IMR-90 (cell line): ENCODE measurements at regions not wholly inside any gene's neighbourhood (a gene's known extent, or its start where the extent isn't known, plus 50 kb on each side); places are given as distances from the start of the nearest gene placed in this dataset.

Experiments
- ATAC-seq: fragments of 200-7000 bp; cut with Tn5 transposase; 2 replicates; pipeline ENCODE4 v1.9.1; 2020; ENCODE audit warnings: low read depth, mild to moderate bottlenecking, moderate library complexity
- BruUV-seq: library from RNA; stranded (reverse); fragments of 400-500 nt; replicated peaks from 2 replicates; lab custom pipeline; 2021; lab: Mats Ljungman, UMichigan
- CTCF ChIA-PET: fragments of 300-600 bp; formaldehyde crosslinking; extraction: SDS; loops from one replicate; lab custom pipeline; 2021; ENCODE audit warnings: antibody characterized with exemption; lab: Yijun Ruan, JAX
- POLR2A ChIA-PET: fragments of 300-600 bp; sonication (Branson Sonifier 250); formaldehyde crosslinking; loops from one replicate; lab custom pipeline; 2022; ENCODE audit warnings: antibody characterized with exemption; ENCODE audit not compliant: unreplicated experiment; lab: Charles Lee
- DNase-seq: peaks from one replicate; pipeline ENCODE4 v3.0.0; 2013
- H2AFZ ChIP-seq: replicated peaks from 2 replicates; pipeline ENCODE3; 2013; ENCODE audit warnings: low read length, mild to moderate bottlenecking; ENCODE audit not compliant: poor library complexity
- H2AK5ac ChIP-seq: 2 replicates; pipeline ENCODE4 v1.6.1; 2013; ENCODE audit warnings: low read depth, low read length, inconsistent platforms
- H2AK9ac ChIP-seq: replicated peaks from 2 replicates; pipeline ENCODE3; 2013; ENCODE audit warnings: mild to moderate bottlenecking, low read depth, low read length, moderate library complexity; ENCODE audit not compliant: poor library complexity
- H2BK120ac ChIP-seq: 2 replicates; pipeline ENCODE4 v1.6.1; 2013; ENCODE audit warnings: low read depth, low read length, inconsistent platforms
- H2BK15ac ChIP-seq: 3 replicates; pipeline ENCODE4 v1.6.1; 2013; ENCODE audit warnings: low read depth, low read length, inconsistent platforms
- H2BK20ac ChIP-seq: 2 replicates; pipeline ENCODE4 v1.6.1; 2013; ENCODE audit warnings: low read depth, mild to moderate bottlenecking, inconsistent platforms, low read length, moderate library complexity
- H2BK5ac ChIP-seq: 2 replicates; pipeline ENCODE4 v1.6.1; 2013; ENCODE audit warnings: mild to moderate bottlenecking, low read depth, low read length, inconsistent platforms; ENCODE audit not compliant: poor library complexity, severe bottlenecking
- H3K14ac ChIP-seq: replicated peaks from 2 replicates; pipeline ENCODE4 v1.6.1; 2013; ENCODE audit warnings: low read depth, low read length, inconsistent platforms
- H3K18ac ChIP-seq: 2 replicates; pipeline ENCODE4 v1.6.1; 2013; ENCODE audit warnings: low read depth, low read length, control low read depth
- H3K23ac ChIP-seq: 2 replicates; pipeline ENCODE4 v1.6.1; 2013; ENCODE audit warnings: low read depth, low read length, inconsistent platforms
- H3K27ac ChIP-seq: 2 replicates; pipeline ENCODE4 v1.5.1; 2013; ENCODE audit warnings: mild to moderate bottlenecking, control low read depth, low read length; ENCODE audit not compliant: insufficient read depth
- H3K27me3 ChIP-seq: 2 replicates; pipeline ENCODE4 v1.6.1; 2013; ENCODE audit warnings: low read length; ENCODE audit not compliant: control insufficient read depth, insufficient read depth
- H3K36me3 ChIP-seq: 2 replicates; pipeline ENCODE4 v1.6.1; 2013; ENCODE audit warnings: low read length, mixed read lengths; ENCODE audit not compliant: control insufficient read depth, insufficient read depth
- H3K4ac ChIP-seq: 2 replicates; pipeline ENCODE4 v1.6.1; 2013; ENCODE audit warnings: low read depth, low read length, inconsistent platforms
- H3K4me1 ChIP-seq: 2 replicates; pipeline ENCODE4 v1.6.1; 2013; ENCODE audit warnings: low read length, mixed read lengths; ENCODE audit not compliant: control insufficient read depth, insufficient read depth
- H3K4me2 ChIP-seq: 2 replicates; pipeline ENCODE4 v1.6.1; 2013; ENCODE audit warnings: low read depth, mild to moderate bottlenecking, control low read depth, low read length, moderate library complexity
- H3K4me3 ChIP-seq: 2 replicates; pipeline ENCODE4 v1.5.1; 2013; ENCODE audit warnings: low read depth, mild to moderate bottlenecking, control low read depth, low read length, moderate library complexity; ENCODE audit not compliant: insufficient read depth
- H3K56ac ChIP-seq: 2 replicates; pipeline ENCODE4 v1.6.1; 2013; ENCODE audit warnings: low read length, inconsistent platforms; ENCODE audit not compliant: insufficient read depth; ENCODE audit errors: extremely low read depth
- H3K79me1 ChIP-seq, 2 experiments: 2 replicates each; pipeline ENCODE4 v1.6.1; 2013; ENCODE audit warnings: low read length in 2 of 2, inconsistent platforms in 1 of 2, low read depth in 1 of 2
- H3K9ac ChIP-seq: 2 replicates; pipeline ENCODE4 v1.6.1; 2013; ENCODE audit warnings: low read depth, low read length, control low read depth
- H3K9me1 ChIP-seq: 2 replicates; pipeline ENCODE4 v1.6.1; 2013; ENCODE audit warnings: low read length, inconsistent platforms; ENCODE audit not compliant: insufficient read depth
- H3K9me3 ChIP-seq: 2 replicates; pipeline ENCODE4 v1.6.1; 2013; ENCODE audit warnings: low read length; ENCODE audit not compliant: control insufficient read depth, insufficient read depth
- H4K20me1 ChIP-seq: 2 replicates; pipeline ENCODE4 v1.6.1; 2013; ENCODE audit warnings: low read length, inconsistent platforms; ENCODE audit not compliant: insufficient read depth
- H4K5ac ChIP-seq: 2 replicates; pipeline ENCODE4 v1.6.1; 2013; ENCODE audit warnings: mild to moderate bottlenecking, low read depth, low read length, control low read depth
- H4K8ac ChIP-seq, 2 experiments: 2 replicates each; pipeline ENCODE4 v1.6.1; 2013; ENCODE audit warnings: low read depth in 2 of 2, low read length in 2 of 2, control low read depth in 1 of 2, inconsistent platforms in 1 of 2
- H4K91ac ChIP-seq: 2 replicates; pipeline ENCODE4 v1.6.1; 2013; ENCODE audit warnings: low read depth, low read length, inconsistent platforms; ENCODE audit not compliant: insufficient read depth
- BHLHE40 ChIP-seq: fragments of 150-350 bp; IDR thresholded peaks from 2 replicates; pipeline ENCODE4 v1.6.1; 2016; ENCODE audit warnings: mild to moderate bottlenecking, low read depth, low read length
- CEBPB ChIP-seq: IDR thresholded peaks from 2 replicates; pipeline ENCODE4 v1.6.1; 2012; ENCODE audit warnings: low read depth, low read length, improper control_type of control experiment
- MAZ ChIP-seq: IDR thresholded peaks from 2 replicates; pipeline ENCODE4 v1.6.1; 2012; ENCODE audit warnings: low read depth, mild to moderate bottlenecking, low read length, improper control_type of control experiment, moderate library complexity, borderline replicate concordance
- NFE2L2 ChIP-seq: fragments of 150-350 bp; IDR thresholded peaks from 2 replicates; pipeline ENCODE4 v1.6.1; 2016; ENCODE audit warnings: low read depth, mild to moderate bottlenecking, low read length
- RFX5 ChIP-seq: IDR thresholded peaks from 2 replicates; pipeline ENCODE4 v1.8.0; 2012; ENCODE audit warnings: low read depth, mild to moderate bottlenecking, low read length, moderate library complexity
- SMC3 ChIP-seq: fragments of 150-350 bp; IDR thresholded peaks from 2 replicates; pipeline ENCODE4 v1.6.1; 2016; ENCODE audit warnings: low read depth, mild to moderate bottlenecking, antibody characterized with exemption, low read length, moderate library complexity
- WGBS, 2 experiments: methylation state at CpG; one replicate each; pipeline versions ENCODE4 v1.1.5 to v1.1.7; 2013; ENCODE audit warnings: missing lambda C conversion rate in 2 of 2; ENCODE audit not compliant: insufficient read length in 1 of 2; ENCODE audit errors: extremely low coverage in 2 of 2; 5-methylcytosine and 5-hydroxymethylcytosine counted together
- dilution Hi-C: fragments of 300-500 bp; cut with HindIII; formaldehyde crosslinking; loops from one replicate; pipeline ENCODE4 v1.14.3; 2018; ENCODE audit warnings: low sequenced_read_pairs; ENCODE audit not compliant: unreplicated experiment
- in situ Hi-C: fragments of 300-500 bp; cut with MboI; formaldehyde crosslinking; loops from 3 replicates; pipeline ENCODE4 v1.14.3; 2019; ENCODE audit warnings: low sequenced_read_pairs, inconsistent platforms, mixed read lengths
- intact Hi-C: fragments of 100-400 bp; cut with micrococcal nuclease; formaldehyde crosslinking; loops from 2 replicates; pipeline ENCODE4 v1.10.0; 2022

GRCh38 chr1:63268876-63269275 is 53.5 kb upstream of the FOXD3 start:
- no peak for DNase-seq
- Histone ChIP-seq H3K36me3 (no peaks in the 10 kb centered on the region), H3K27me3 (no peaks in the 10 kb centered on the region), H3K9ac (no peak overlapping the region), H3K4me2 (no peak overlapping the region), H3K9me1 (no peaks in the 10 kb centered on the region), H4K20me1 (no peaks in the 10 kb centered on the region), H2AK5ac (no peak overlapping the region), H3K4ac (no peak overlapping the region), H4K5ac (no peak overlapping the region), H2AFZ (no peak overlapping the region), H2BK20ac (no peak overlapping the region), H3K79me1 (no peaks in the 10 kb centered on the region), H3K27ac (no peak overlapping the region), H3K9me3 (no peaks in the 10 kb centered on the region), H2BK5ac (no peak overlapping the region), H2BK120ac (no peak overlapping the region), H3K56ac (no peak overlapping the region), H4K91ac (no peak overlapping the region), H2BK15ac (no peak overlapping the region), H3K14ac (no peak overlapping the region), H3K4me1 (no peaks in the 10 kb centered on the region), H4K8ac (no peak overlapping the region), H3K23ac (no peak overlapping the region), H3K4me3 (no peak overlapping the region), H2AK9ac (no peak overlapping the region), H3K18ac (no peak overlapping the region)
- in situ Hi-C loops, result no loop called here
- intact Hi-C loops, result no loop called here
- WGBS, 2 experiments, result no CpG with 5 or more reads among the region's 2 CpGs
- ChIA-PET CTCF (no interaction called here), POLR2A (no interaction called here)
- no peak for ATAC-seq
- TF ChIP-seq NFE2L2 (no peak), BHLHE40 (no peak), CEBPB (no peak), RFX5 (no peak), MAZ (no peak), SMC3 (no peak)
- dilution Hi-C loops, result no loop called here
- no TSS peak for BruUV-seq
